BJ (cell line): ENCODE measurements at regions not wholly inside any gene's neighbourhood (a gene's known extent, or its start where the extent isn't known, plus 50 kb on each side); places are given as distances from the start of the nearest gene placed in this dataset.

Experiments used
- CTCF ChIA-PET: fragments of 350-600 bp; formaldehyde crosslinking; extraction: SDS; loops from one replicate; lab custom pipeline; 2021; ENCODE audit warnings: antibody characterized with exemption, inconsistent platforms; lab: Yijun Ruan, JAX
- POLR2A ChIA-PET: fragments of 300-600 bp; sonication (Branson Sonifier 250); formaldehyde crosslinking; extraction: SDS; loops from one replicate; lab custom pipeline; 2021; ENCODE audit warnings: antibody characterized with exemption; lab: Charles Lee
- DNase-seq: peaks from one replicate; pipeline ENCODE4 v3.0.0-alpha.2; 2011; ENCODE audit warnings: low read depth
- H3K27me3 ChIP-seq: 2 replicates; pipeline ENCODE4 v1.6.0; 2011; ENCODE audit warnings: low read length; ENCODE audit not compliant: control insufficient read depth, insufficient read depth
- H3K36me3 ChIP-seq: 2 replicates; pipeline ENCODE4 v1.5.1; 2011; ENCODE audit warnings: low read length; ENCODE audit not compliant: control insufficient read depth, insufficient read depth
- H3K4me3 ChIP-seq: 2 replicates; pipeline ENCODE4 v1.5.1; 2011; ENCODE audit warnings: low read depth, mild to moderate bottlenecking, control low read depth, low read length
- TF ChIP-seq, protein P1 (sequence below): IDR thresholded peaks from 2 replicates; pipeline ENCODE4 v1.5.1; 2011; ENCODE audit warnings: low read depth, mild to moderate bottlenecking, control low read depth, inconsistent platforms, low read length, moderate library complexity; ENCODE audit not compliant: insufficient read depth

DNA sequence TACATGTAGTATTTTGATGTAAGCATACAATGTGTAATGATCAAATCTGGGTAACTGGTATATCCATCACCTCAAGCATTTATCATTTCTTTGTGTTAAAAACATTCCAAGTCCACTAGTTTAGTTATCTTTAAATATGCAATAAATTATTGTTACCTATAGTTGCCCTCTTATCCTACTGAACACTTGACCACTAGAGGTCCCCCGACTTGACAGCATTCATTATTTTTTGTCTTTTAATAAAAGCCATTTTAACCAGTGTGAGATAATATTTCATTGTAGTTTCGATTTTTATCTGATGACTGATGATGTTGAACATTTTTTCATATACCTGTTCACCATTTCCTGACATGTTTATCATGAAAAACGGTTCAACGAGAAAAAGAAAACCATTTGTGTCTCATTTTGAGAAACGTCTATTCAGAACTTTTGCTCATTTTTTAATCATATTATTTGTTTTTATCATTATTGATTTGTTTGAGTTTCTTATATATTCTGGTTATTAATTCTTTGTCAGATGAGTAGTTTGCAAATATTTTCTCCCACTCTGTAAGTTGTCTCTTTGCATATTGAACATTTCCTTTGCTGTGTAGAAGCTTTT, 199.0 kb upstream of the CXXC4 start:
- CTCF ChIA-PET: no interaction called here
- POLR2A ChIA-PET: no interaction called here
- DNase-seq: no peak
- H3K27me3 ChIP-seq: no peaks in the 10 kb centered on the region
- H3K4me3 ChIP-seq: no peak overlapping the region
- no peaks in the 10 kb centered on the region for H3K36me3 ChIP-seq
- TF ChIP-seq, protein P1, sequence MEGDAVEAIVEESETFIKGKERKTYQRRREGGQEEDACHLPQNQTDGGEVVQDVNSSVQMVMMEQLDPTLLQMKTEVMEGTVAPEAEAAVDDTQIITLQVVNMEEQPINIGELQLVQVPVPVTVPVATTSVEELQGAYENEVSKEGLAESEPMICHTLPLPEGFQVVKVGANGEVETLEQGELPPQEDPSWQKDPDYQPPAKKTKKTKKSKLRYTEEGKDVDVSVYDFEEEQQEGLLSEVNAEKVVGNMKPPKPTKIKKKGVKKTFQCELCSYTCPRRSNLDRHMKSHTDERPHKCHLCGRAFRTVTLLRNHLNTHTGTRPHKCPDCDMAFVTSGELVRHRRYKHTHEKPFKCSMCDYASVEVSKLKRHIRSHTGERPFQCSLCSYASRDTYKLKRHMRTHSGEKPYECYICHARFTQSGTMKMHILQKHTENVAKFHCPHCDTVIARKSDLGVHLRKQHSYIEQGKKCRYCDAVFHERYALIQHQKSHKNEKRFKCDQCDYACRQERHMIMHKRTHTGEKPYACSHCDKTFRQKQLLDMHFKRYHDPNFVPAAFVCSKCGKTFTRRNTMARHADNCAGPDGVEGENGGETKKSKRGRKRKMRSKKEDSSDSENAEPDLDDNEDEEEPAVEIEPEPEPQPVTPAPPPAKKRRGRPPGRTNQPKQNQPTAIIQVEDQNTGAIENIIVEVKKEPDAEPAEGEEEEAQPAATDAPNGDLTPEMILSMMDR: no peak

DNA sequence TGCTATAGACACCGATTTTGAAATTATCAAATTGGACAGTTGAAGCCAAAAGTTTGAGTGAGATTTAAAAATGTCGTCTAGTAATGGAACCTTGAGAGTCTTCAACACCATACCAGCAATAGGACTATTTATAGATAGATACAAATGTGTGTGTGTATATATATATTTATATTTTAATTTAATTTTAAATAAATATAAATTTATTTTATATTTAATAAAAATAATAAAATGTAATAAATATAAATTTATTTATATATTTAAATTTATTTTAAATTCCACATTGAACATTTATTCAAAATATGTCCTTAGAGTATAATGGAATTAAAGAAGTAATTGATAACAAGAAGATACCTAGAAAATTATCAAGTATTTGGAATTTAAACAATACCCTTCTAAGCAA, 221.9 kb upstream of the CXXC4 start:
- ChIA-PET POLR2A (no interaction called here), CTCF (no interaction called here)
- TF ChIP-seq, protein P1: no peak
- no peaks in the 10 kb centered on the region for H3K27me3 ChIP-seq
- no peaks in the 10 kb centered on the region for H3K36me3 ChIP-seq
- no peak for DNase-seq
- no peak overlapping the region for H3K4me3 ChIP-seq

DNA sequence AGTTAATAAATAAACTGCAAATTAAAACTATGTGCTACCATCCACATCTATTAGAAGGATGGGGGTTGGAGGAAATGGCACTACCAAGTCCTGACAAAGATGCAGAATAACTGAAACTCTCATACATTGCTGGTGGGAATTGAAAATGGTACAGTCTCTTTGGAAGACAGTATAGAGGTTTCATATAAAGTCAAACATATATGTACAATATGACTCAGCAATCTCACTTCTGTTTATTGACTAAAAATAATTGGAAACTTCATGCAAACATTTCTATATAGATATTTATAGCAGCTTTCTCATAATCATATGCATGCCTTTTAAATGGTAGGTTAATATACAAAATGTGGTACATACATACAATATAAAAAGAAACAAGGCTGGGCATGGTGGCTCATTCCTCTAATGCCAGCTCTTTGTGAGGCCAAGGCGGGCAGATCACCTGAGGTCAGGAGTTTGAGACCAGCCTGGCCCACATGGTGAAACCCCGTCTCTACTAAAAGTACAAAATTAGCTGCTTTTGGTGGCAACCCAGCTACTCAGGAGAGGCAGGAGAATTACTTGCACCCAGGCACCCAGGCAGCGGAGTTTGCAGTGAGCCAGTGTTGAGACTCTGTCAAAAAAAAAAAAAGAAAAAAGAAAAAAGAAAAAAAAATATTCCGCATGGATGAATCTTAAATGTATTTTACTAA, 225.0 kb upstream of the CXXC4 start:
- H3K27me3 ChIP-seq: no peaks in the 10 kb centered on the region
- ChIA-PET CTCF (no interaction called here), POLR2A (no interaction called here)
- TF ChIP-seq, protein P1: no peak
- no peak overlapping the region for H3K4me3 ChIP-seq
- H3K36me3 ChIP-seq: no peaks in the 10 kb centered on the region
- DNase-seq: no peak

DNA sequence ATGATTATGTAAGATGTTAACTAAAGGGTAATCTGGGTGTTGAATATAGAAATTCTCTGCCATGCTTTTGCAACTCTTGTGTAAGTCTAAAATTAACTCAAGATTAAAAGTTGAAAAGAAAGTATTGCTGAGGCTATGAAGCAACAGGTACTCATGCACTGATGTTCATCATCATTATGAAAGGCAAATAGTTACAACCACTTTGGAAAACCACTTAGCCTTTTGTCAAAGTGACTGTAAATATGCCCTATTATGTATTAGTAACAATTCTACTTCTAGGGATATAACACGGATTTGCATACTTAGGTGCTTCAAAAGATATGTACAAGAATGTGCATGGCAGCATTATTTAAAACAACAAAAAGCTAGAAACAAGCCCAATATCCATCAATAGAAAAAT, 227.8 kb upstream of the CXXC4 start:
- POLR2A ChIA-PET: no interaction called here
- Histone ChIP-seq H3K36me3 (no peaks in the 10 kb centered on the region), H3K4me3 (no peak overlapping the region), H3K27me3 (no peaks in the 10 kb centered on the region)
- no peak for DNase-seq
- CTCF ChIA-PET: no interaction called here
- TF ChIP-seq, protein P1: no peak

DNA sequence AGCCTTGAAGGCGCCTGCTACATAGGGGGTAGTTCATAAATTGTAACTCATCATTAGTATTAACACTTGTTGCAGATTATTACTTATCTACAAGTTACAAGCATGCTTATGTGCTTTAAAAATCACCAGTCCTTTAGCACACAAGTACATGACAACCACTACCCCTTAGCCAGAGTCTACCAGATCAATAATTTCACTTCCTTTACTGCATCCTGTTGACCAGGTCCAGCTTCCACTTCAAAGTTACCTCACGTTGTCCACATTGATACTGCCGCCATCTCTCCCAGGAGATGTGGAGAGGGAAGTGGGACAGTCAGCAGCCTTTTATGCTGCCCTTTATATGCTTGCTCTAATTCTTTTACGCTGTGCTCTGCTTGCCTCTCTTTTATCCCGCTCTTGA, 231.3 kb upstream of the CXXC4 start:
- no peaks in the 10 kb centered on the region for H3K36me3 ChIP-seq
- no peak for DNase-seq
- no peak overlapping the region for H3K4me3 ChIP-seq
- CTCF ChIA-PET: no interaction called here
- POLR2A ChIA-PET: no interaction called here
- no peaks in the 10 kb centered on the region for H3K27me3 ChIP-seq
- TF ChIP-seq, protein P1: no peak
